ENCODE measurements at regions not wholly inside any gene's neighbourhood (a gene's known extent, or its start where the extent isn't known, plus 50 kb on each side); places are given as distances from the start of the nearest gene placed in this dataset.

GRCh38 chr2:239905884-239906654 lies 119.1 kb downstream of the NDUFA10 start:
- Histone ChIP-seq H3K36me3 (ENCODE audit: insufficient read depth, low read depth, low read length) (no peaks in the 10 kb centered on the region), H3K4me3 (ENCODE audit: low read length) (no peak overlapping the region), H3K27ac (ENCODE audit: low read length) (no peak overlapping the region), H3K4me1 (ENCODE audit: insufficient read depth, low read length) (peaks cover 13% of the 10 kb centered on the region; the same call in 1 of the 2 replicates), H3K27me3 (ENCODE audit: insufficient read depth, low read length) (no peaks in the 10 kb centered on the region; the same call in 1 of the 2 replicates), H3K9me3 (ENCODE audit: insufficient read depth, low read depth, low read length) (no peaks in the 10 kb centered on the region), H3K9ac (ENCODE audit: low read depth, low read length) (no peak overlapping the region)

DNA sequence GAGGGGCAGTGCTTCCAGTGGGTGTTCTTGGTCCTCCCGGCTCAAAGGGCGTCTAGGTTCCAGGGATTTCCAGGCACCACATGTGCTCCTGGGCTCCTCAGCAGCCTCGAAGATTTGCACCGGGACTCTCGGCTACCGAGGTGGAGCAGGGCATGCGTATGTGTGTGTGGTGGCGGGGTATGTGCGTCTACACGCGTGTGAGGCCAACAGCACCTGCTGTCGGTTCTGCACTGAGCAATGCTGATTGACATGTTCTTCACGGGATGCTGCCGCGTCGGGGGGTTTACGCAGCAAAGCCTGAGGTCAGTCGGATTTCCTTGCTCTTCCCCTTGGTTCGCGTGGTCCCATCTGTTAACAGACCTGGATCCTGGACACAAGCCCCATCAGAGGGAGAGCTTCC lies 119.8 kb downstream of the NDUFA10 start:
- Histone ChIP-seq H3K4me3 (ENCODE audit: low read length) (no peak overlapping the region), H3K9me3 (ENCODE audit: insufficient read depth, low read depth, low read length) (no peaks in the 10 kb centered on the region), H3K9ac (ENCODE audit: low read depth, low read length) (no peak overlapping the region), H3K27me3 (ENCODE audit: insufficient read depth, low read length) (no peaks in the 10 kb centered on the region; the same call in 1 of the 2 replicates), H3K27ac (ENCODE audit: low read length) (no peak overlapping the region), H3K4me1 (ENCODE audit: insufficient read depth, low read length) (peaks cover 13% of the 10 kb centered on the region; the same call in 1 of the 2 replicates), H3K36me3 (ENCODE audit: insufficient read depth, low read depth, low read length) (no peaks in the 10 kb centered on the region)

- no peak overlapping the region for H3K4me3 ChIP-seq (ENCODE audit: low read length)
- no peaks in the 10 kb centered on the region for H3K9me3 ChIP-seq (ENCODE audit: insufficient read depth, low read depth, low read length)
- H3K27me3 ChIP-seq (ENCODE audit: insufficient read depth, low read length), result no peaks in the 10 kb centered on the region; the same call in 1 of the 2 replicates
- peaks cover 13% of the 10 kb centered on the region; the same call in 1 of the 2 replicates for H3K4me1 ChIP-seq (ENCODE audit: insufficient read depth, low read length)
- H3K36me3 ChIP-seq (ENCODE audit: insufficient read depth, low read depth, low read length), result no peaks in the 10 kb centered on the region
- no peak overlapping the region for H3K9ac ChIP-seq (ENCODE audit: low read depth, low read length)
- no peak overlapping the region for H3K27ac ChIP-seq (ENCODE audit: low read length)
Measured at GRCh38 chr2:239904496-239904895, 120.6 kb downstream of the NDUFA10 start.

DNA sequence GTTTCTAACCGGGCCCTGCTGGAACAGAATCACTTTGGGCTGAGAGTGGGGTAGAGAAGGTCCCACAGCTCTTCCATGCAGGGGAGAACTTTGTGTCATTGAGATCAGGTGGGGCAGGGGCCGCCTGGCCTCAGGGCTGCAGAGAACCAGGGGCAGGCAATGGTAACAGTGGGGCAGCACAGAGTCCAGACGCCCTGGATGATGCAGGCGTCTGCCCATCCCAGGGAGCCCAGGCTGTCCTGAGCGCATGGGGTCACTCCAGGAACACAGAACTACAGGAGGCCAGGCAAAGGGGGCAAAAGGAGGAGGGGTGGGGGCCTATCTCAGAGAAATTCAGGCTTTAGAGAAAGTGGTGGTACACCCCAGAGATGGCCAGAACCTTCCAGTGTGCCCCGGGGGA lies 121.3 kb downstream of the NDUFA10 start:
- Histone ChIP-seq H3K4me1 (ENCODE audit: insufficient read depth, low read length) (peaks cover 13% of the 10 kb centered on the region; the same call in 1 of the 2 replicates), H3K4me3 (ENCODE audit: low read length) (no peak overlapping the region), H3K36me3 (ENCODE audit: insufficient read depth, low read depth, low read length) (no peaks in the 10 kb centered on the region), H3K9ac (ENCODE audit: low read depth, low read length) (no peak overlapping the region), H3K27ac (ENCODE audit: low read length) (no peak overlapping the region), H3K27me3 (ENCODE audit: insufficient read depth, low read length) (no peaks in the 10 kb centered on the region; the same call in 1 of the 2 replicates), H3K9me3 (ENCODE audit: insufficient read depth, low read depth, low read length) (no peaks in the 10 kb centered on the region)

- no peak overlapping the region for H3K9ac ChIP-seq (ENCODE audit: low read depth, low read length)
- no peak overlapping the region for H3K27ac ChIP-seq (ENCODE audit: low read length)
Measured at GRCh38 chr2:239903210-239903609, 121.9 kb downstream of the NDUFA10 start.

DNA sequence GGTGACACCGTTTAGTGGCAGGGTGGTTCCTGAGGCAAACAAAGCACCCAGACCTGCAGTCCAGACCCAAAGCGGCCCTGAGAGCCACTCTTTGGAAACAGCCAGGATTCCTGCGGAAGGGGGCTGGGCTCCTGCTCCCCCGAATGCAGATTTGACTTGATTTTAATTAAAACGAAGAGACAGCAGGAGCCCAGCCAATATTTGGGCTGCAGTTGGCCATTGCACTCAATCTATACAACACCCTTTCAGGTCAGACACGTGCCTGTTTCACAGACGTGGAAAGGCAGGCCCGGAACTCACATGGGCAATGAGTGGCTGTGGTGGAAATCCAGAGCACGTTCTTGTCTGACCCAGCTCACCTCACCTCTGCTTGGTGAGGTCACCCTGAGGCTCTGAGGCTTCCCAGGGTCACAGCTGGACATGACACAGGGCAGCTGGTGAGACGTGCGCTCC lies 122.4 kb downstream of the NDUFA10 start:
- H3K4me3 ChIP-seq (ENCODE audit: low read length), result no peak overlapping the region
- no peaks in the 10 kb centered on the region for H3K36me3 ChIP-seq (ENCODE audit: insufficient read depth, low read depth, low read length)
- no peaks in the 10 kb centered on the region; the same call in 1 of the 2 replicates for H3K27me3 ChIP-seq (ENCODE audit: insufficient read depth, low read length)
- H3K4me1 ChIP-seq (ENCODE audit: insufficient read depth, low read length), result peaks cover 13% of the 10 kb centered on the region; the same call in 1 of the 2 replicates
- no peak overlapping the region for H3K27ac ChIP-seq (ENCODE audit: low read length)
- no peaks in the 10 kb centered on the region for H3K9me3 ChIP-seq (ENCODE audit: insufficient read depth, low read depth, low read length)
- H3K9ac ChIP-seq (ENCODE audit: low read depth, low read length), result no peak overlapping the region

More at GRCh38 chr2:239903210-239903609, 121.9 kb downstream of the NDUFA10 start:
- Histone ChIP-seq H3K9me3 (ENCODE audit: insufficient read depth, low read depth, low read length) (no peaks in the 10 kb centered on the region), H3K27me3 (ENCODE audit: insufficient read depth, low read length) (no peaks in the 10 kb centered on the region; the same call in 1 of the 2 replicates), H3K4me1 (ENCODE audit: insufficient read depth, low read length) (peaks cover 13% of the 10 kb centered on the region; the same call in 1 of the 2 replicates), H3K36me3 (ENCODE audit: insufficient read depth, low read depth, low read length) (no peaks in the 10 kb centered on the region), H3K4me3 (ENCODE audit: low read length) (no peak overlapping the region)

- no peaks in the 10 kb centered on the region for H3K9me3 ChIP-seq (ENCODE audit: insufficient read depth, low read depth, low read length)
- H3K36me3 ChIP-seq (ENCODE audit: insufficient read depth, low read depth, low read length), result no peaks in the 10 kb centered on the region
- peaks cover 17% of the 10 kb centered on the region; the same call in 1 of the 2 replicates for H3K4me1 ChIP-seq (ENCODE audit: insufficient read depth, low read length)
- no peak overlapping the region for H3K9ac ChIP-seq (ENCODE audit: low read depth, low read length)
- H3K4me3 ChIP-seq (ENCODE audit: low read length), result no peak overlapping the region
- H3K27ac ChIP-seq (ENCODE audit: low read length), result no peak overlapping the region
- H3K27me3 ChIP-seq (ENCODE audit: insufficient read depth, low read length), result no peaks in the 10 kb centered on the region; the same call in 1 of the 2 replicates
Measured at GRCh38 chr2:239898292-239898925, 126.7 kb downstream of the NDUFA10 start.

GRCh38 chr2:239897596-239898235 lies 127.4 kb downstream of the NDUFA10 start:
- no peaks in the 10 kb centered on the region for H3K9me3 ChIP-seq (ENCODE audit: insufficient read depth, low read depth, low read length)
- no peak overlapping the region for H3K4me3 ChIP-seq (ENCODE audit: low read length)
- H3K4me1 ChIP-seq (ENCODE audit: insufficient read depth, low read length), result peaks cover 10% of the 10 kb centered on the region; the same call in 1 of the 2 replicates
- no peaks in the 10 kb centered on the region for H3K36me3 ChIP-seq (ENCODE audit: insufficient read depth, low read depth, low read length)
- H3K27me3 ChIP-seq (ENCODE audit: insufficient read depth, low read length), result no peaks in the 10 kb centered on the region
- H3K27ac ChIP-seq (ENCODE audit: low read length), result no peak overlapping the region
- no peak overlapping the region for H3K9ac ChIP-seq (ENCODE audit: low read depth, low read length)

DNA sequence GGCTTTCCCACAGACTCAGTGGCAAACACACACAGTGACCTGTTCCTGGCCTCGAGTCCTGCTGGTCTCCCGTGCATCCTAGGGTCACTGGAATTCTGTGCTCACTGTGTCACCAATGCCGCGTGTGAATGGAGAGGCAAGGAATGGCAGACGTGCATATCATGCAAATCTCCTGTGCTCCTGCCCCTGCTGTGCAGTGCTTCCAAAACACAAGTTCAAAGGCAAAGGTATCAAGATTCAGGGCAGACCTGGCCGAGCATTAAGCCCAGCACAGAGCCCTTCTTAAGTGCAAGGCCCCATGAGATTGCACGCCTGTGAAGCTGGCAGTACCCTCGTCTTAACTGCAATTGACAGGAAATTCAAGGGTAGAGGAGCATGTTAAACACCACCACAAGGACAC lies 129.1 kb downstream of the NDUFA10 start:
- H3K4me1 ChIP-seq (ENCODE audit: insufficient read depth, low read length), result peaks cover 5% of the 10 kb centered on the region; the same call in 1 of the 2 replicates
- H3K36me3 ChIP-seq (ENCODE audit: insufficient read depth, low read depth, low read length), result no peaks in the 10 kb centered on the region
- no peaks in the 10 kb centered on the region for H3K27me3 ChIP-seq (ENCODE audit: insufficient read depth, low read length)
- no peak overlapping the region for H3K27ac ChIP-seq (ENCODE audit: low read length)
- H3K9ac ChIP-seq (ENCODE audit: low read depth, low read length), result no peak overlapping the region
- no peaks in the 10 kb centered on the region for H3K9me3 ChIP-seq (ENCODE audit: insufficient read depth, low read depth, low read length)
- H3K4me3 ChIP-seq (ENCODE audit: low read length), result no peak overlapping the region

- H3K27ac ChIP-seq (ENCODE audit: low read length), result no peak overlapping the region
- H3K4me1 ChIP-seq (ENCODE audit: insufficient read depth, low read length), result peaks cover 5% of the 10 kb centered on the region; the same call in 1 of the 2 replicates
- H3K4me3 ChIP-seq (ENCODE audit: low read length), result no peak overlapping the region
- H3K27me3 ChIP-seq (ENCODE audit: insufficient read depth, low read length), result no peaks in the 10 kb centered on the region
- H3K36me3 ChIP-seq (ENCODE audit: insufficient read depth, low read depth, low read length), result no peaks in the 10 kb centered on the region
- H3K9me3 ChIP-seq (ENCODE audit: insufficient read depth, low read depth, low read length), result no peaks in the 10 kb centered on the region
- no peak overlapping the region for H3K9ac ChIP-seq (ENCODE audit: low read depth, low read length)
Measured at GRCh38 chr2:239895669-239896068, 129.5 kb downstream of the NDUFA10 start.

- Histone ChIP-seq H3K4me1 (ENCODE audit: insufficient read depth, low read length) (peaks cover 5% of the 10 kb centered on the region; the same call in 1 of the 2 replicates), H3K27ac (ENCODE audit: low read length) (no peak overlapping the region), H3K27me3 (ENCODE audit: insufficient read depth, low read length) (no peaks in the 10 kb centered on the region), H3K4me3 (ENCODE audit: low read length) (no peak overlapping the region), H3K36me3 (ENCODE audit: insufficient read depth, low read depth, low read length) (no peaks in the 10 kb centered on the region), H3K9ac (ENCODE audit: low read depth, low read length) (no peak overlapping the region), H3K9me3 (ENCODE audit: insufficient read depth, low read depth, low read length) (no peaks in the 10 kb centered on the region)
Measured at GRCh38 chr2:239895116-239895515, 130.0 kb downstream of the NDUFA10 start.

Data from iPS-20b (cell line).